Lower leg skin (tissue), 4 donors: ENCODE measurements at regions not wholly inside any gene's neighbourhood (a gene's known extent, or its start where the extent isn't known, plus 50 kb on each side); places are given as distances from the start of the nearest gene placed in this dataset.

ENCODE experiments used
- DNase-seq, 2 donors: peaks; one replicate each; pipeline ENCODE4 v3.0.0-alpha.2; 2019; ENCODE audit warnings: low spot score in 2 of 2
- H3K4me3 ChIP-seq: fragments of 200-600 bp; sonication (generic); 2 replicates; pipeline ENCODE4 v1.5.1; 2017; ENCODE audit warnings: mild to moderate bottlenecking, low read depth; ENCODE audit not compliant: poor library complexity, severe bottlenecking
- CTCF ChIP-seq, 3 donors: fragments of 450-650 bp; IDR thresholded peaks; one replicate each; pipeline ENCODE4 v1.5.1; 2016; ENCODE audit warnings: antibody characterized with exemption in 3 of 3, mild to moderate bottlenecking in 3 of 3, moderate library complexity in 2 of 3
- POLR2A ChIP-seq, 2 donors: fragments of 450-650 bp; IDR thresholded peaks; one replicate each; pipeline ENCODE4 v1.6.1; 2016 to 2017; ENCODE audit warnings: antibody characterized with exemption in 2 of 2, mild to moderate bottlenecking in 1 of 2, moderate library complexity in 1 of 2
- WGBS, 2 donors: methylation state at CpG; one replicate each; pipeline ENCODE4 v1.1.5; 2018; 5-methylcytosine and 5-hydroxymethylcytosine counted together
- intact Hi-C: fragments of 100-400 bp; cut with DNase I; formaldehyde crosslinking; loops from one replicate; pipeline ENCODE4 v1.15.0; 2023; ENCODE audit warnings: low total_unique reads

- intact Hi-C loops: no loop called here
- no peak overlapping the region for H3K4me3 ChIP-seq
- no peak for TF ChIP-seq POLR2A (IDR thresholded peaks at IDR 0.05)
- no peak for TF ChIP-seq CTCF (IDR thresholded peaks at IDR 0.05)
- DNase-seq: no peak
- WGBS, 2 donors: 90 to 91% methylated on average over 14 of the region's 14 CpGs
These were observed 336.9 kb upstream of the FAT1 start for GRCh38 chr4:187060551-187060950.

GRCh38 chr4:187063251-187063650 is 339.6 kb upstream of the FAT1 start:
- intact Hi-C loops: no loop called here
- 89 to 91% methylated on average over 26 of the region's 26 CpGs for WGBS, 2 donors
- DNase-seq: no peak
- TF ChIP-seq CTCF (IDR thresholded peaks at IDR 0.05): no peak
- no peak for TF ChIP-seq POLR2A (IDR thresholded peaks at IDR 0.05)
- H3K4me3 ChIP-seq: no peak overlapping the region

GRCh38 chr4:187064033-187064432 is 340.4 kb upstream of the FAT1 start:
- no peak overlapping the region for H3K4me3 ChIP-seq
- intact Hi-C loops: no loop called here
- TF ChIP-seq CTCF (IDR thresholded peaks at IDR 0.05): no peak
- no peak for TF ChIP-seq POLR2A (IDR thresholded peaks at IDR 0.05)
- WGBS, 2 donors: 95 to 97% methylated on average over 30 of the region's 30 CpGs
- DNase-seq: no peak

- 15 to 18% methylated on average over 1 of the region's 1 CpG for WGBS, 2 donors
- no peak overlapping the region for H3K4me3 ChIP-seq
- intact Hi-C loops: no loop called here
- DNase-seq: no peak
- no peak for TF ChIP-seq CTCF (IDR thresholded peaks at IDR 0.05)
- no peak for TF ChIP-seq POLR2A (IDR thresholded peaks at IDR 0.05)
These were observed 341.7 kb upstream of the FAT1 start for GRCh38 chr4:187065396-187065795.

GRCh38 chr4:187065806-187066205 is 342.1 kb upstream of the FAT1 start:
- no peak overlapping the region for H3K4me3 ChIP-seq
- no peak for DNase-seq
- intact Hi-C loops: no loop called here
- TF ChIP-seq CTCF (IDR thresholded peaks at IDR 0.05) (no peak), POLR2A (IDR thresholded peaks at IDR 0.05) (no peak)
- WGBS, 2 donors: 75 to 84% methylated on average over 13 of the region's 13 CpGs

GRCh38 chr4:187069398-187069797 is 345.7 kb upstream of the FAT1 start:
- DNase-seq: no peak
- TF ChIP-seq POLR2A (IDR thresholded peaks at IDR 0.05) (no peak), CTCF (IDR thresholded peaks at IDR 0.05) (no peak)
- intact Hi-C loops: no loop called here
- WGBS, 2 donors: 53 to 55% methylated on average over 9 to 10 of the region's 10 CpGs
- no peak overlapping the region for H3K4me3 ChIP-seq
